GM12892 (cell line): ENCODE measurements at regions not wholly inside any gene's neighbourhood (a gene's known extent, or its start where the extent isn't known, plus 50 kb on each side); places are given as distances from the start of the nearest gene placed in this dataset.

Experiments
- DNase-seq: peaks from one replicate; pipeline ENCODE4 v3.0.0; 2011; ENCODE audit not compliant: insufficient read length
- FAIRE-seq: peaks from 2 replicates; lab custom pipeline; 2011; peaks lifted over from hg19 to GRCh38; lab: Jason Lieb, UNC
- POLR2A ChIP-seq: IDR thresholded peaks from 2 replicates; pipeline ENCODE4 v1.6.1; 2011; ENCODE audit warnings: low read depth, low read length, control low read depth
- POLR2AphosphoS5 ChIP-seq: IDR thresholded peaks from 2 replicates; pipeline ENCODE4 v1.6.1; 2011; ENCODE audit warnings: low read depth, low read length, control low read depth
- TAF1 ChIP-seq: IDR thresholded peaks from 2 replicates; pipeline ENCODE4 v1.6.1; 2011; ENCODE audit warnings: low read depth, mild to moderate bottlenecking, control low read depth, low read length, borderline replicate concordance

DNA sequence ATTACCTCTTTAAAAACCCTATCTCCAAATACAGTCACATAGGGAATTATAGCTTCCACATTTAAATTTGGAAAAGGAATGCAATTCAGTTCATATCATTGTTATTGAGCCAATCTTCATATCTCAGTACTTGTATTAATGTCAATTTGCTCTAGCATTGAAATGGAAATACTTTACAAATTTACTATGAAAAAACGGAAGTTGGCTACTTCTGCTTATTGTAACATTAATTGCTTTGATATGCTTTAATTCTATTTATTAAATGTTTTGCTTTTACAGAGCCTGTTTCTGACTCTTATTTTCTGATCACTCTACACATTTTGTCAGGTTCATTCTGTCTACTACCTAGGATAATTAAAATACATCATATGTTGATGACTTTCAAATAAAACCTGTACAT, 412.6 kb downstream of the KCNJ3 start:
- FAIRE-seq (no peak), DNase-seq (no peak)
- TF ChIP-seq TAF1 (no peak), POLR2A (no peak), POLR2AphosphoS5 (no peak)

- FAIRE-seq, result no peak
- no peak for DNase-seq
- TF ChIP-seq POLR2AphosphoS5 (no peak), POLR2A (no peak), TAF1 (no peak)
Measured at GRCh38 chr2:155109527-155109926, 411.0 kb downstream of the KCNJ3 start.

GRCh38 chr2:155100261-155100660, 401.8 kb downstream of the KCNJ3 start:
- FAIRE-seq (no peak), DNase-seq (no peak)
- TF ChIP-seq POLR2A, result no peak
- TF ChIP-seq POLR2AphosphoS5, result no peak
- TF ChIP-seq TAF1, result no peak

DNA sequence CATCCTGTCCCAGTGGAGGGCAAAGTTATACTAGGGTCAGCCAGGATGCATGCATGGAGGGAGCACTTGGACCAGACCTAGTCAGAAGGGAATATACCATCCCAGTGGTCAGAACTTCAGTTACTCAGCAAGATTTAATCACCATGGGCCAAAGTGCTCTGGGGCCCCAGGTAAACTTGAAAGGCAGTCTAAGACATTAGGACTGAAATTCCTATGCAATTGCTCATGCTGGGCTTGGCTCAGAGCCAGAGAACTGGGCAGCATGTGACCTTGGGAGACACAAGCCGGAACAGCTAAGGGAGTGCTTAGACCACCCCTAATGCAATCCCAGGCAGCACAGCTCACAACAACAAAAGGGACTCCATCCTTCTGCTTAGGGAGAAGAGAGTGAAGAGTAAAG, 401.3 kb downstream of the KCNJ3 start:
- DNase-seq (no peak), FAIRE-seq (no peak)
- TF ChIP-seq POLR2A (no peak), POLR2AphosphoS5 (no peak), TAF1 (no peak)

- TF ChIP-seq TAF1 (no peak), POLR2AphosphoS5 (no peak), POLR2A (no peak)
- FAIRE-seq (no peak), DNase-seq (no peak)
Measured at GRCh38 chr2:155095613-155096012, 397.1 kb downstream of the KCNJ3 start.

- DNase-seq, result no peak
- no peak for TF ChIP-seq TAF1
- TF ChIP-seq POLR2AphosphoS5, result no peak
- FAIRE-seq, result no peak
Measured at GRCh38 chr2:155080373-155080772, 381.9 kb downstream of the KCNJ3 start.

- TF ChIP-seq POLR2A (no peak), TAF1 (no peak), POLR2AphosphoS5 (no peak)
- no peak for FAIRE-seq
- DNase-seq, result no peak
Measured at GRCh38 chr2:155070489-155070888, 372.0 kb downstream of the KCNJ3 start.

DNA sequence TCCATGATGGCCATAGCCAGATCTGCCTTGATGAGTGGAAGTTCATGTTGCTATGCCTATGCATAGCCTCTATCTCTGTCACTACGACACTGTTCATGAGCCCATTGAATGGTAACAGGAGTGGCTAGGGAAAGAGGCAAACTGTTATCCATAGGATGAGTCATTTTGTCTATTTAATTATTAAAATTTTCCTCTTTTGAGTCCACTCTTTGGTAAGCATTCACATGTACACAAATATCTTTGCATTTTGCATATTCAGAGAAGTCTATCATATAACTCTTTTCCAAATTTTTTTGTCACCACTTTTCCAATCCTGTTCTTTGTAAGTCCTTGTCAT, 364.4 kb downstream of the KCNJ3 start:
- no peak for TF ChIP-seq POLR2A
- no peak for TF ChIP-seq POLR2AphosphoS5
- no peak for TF ChIP-seq TAF1
- DNase-seq (no peak), FAIRE-seq (no peak)

DNA sequence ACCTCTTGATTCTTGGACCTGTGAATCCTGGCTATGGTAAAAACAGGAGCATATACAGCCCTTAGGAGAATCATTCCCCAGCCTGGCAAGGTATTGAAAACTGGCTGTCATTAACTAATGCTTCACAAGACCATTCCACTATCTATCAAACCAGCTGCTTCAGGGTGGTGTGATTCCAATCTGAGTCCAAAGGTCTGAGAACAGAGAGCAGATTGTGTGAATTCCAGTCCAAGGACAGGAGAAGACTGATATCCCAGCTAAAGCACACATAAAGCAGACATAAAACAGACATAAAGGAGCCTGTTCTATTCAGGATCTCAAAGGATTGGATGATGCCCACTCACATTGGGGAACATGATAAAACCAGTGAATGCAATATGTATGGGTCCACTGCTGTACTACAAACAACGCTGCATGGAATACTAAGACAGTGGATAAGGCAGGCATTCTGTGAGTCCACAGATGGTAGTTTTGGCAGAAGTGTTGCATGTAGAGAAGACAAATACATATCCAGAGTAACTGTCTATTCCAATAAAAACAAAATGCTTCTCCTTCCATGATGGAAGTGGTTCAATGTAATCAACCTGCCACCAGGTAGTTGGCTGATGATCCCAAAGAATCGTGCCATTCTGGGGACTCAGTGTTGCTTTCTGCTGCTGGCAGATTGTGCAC, 363.9 kb downstream of the KCNJ3 start:
- TF ChIP-seq TAF1 (no peak), POLR2A (no peak), POLR2AphosphoS5 (no peak)
- FAIRE-seq, result no peak

GRCh38 chr2:155060896-155061295, 362.4 kb downstream of the KCNJ3 start:
- DNase-seq (no peak), FAIRE-seq (no peak)
- TF ChIP-seq POLR2A, result no peak
- no peak for TF ChIP-seq POLR2AphosphoS5
- no peak for TF ChIP-seq TAF1

More for the DNA sequence above, 363.9 kb downstream of the KCNJ3 start:
- DNase-seq, result no peak

- DNase-seq (no peak), FAIRE-seq (no peak)
Measured at GRCh38 chr2:155054712-155055111, 356.2 kb downstream of the KCNJ3 start.

GRCh38 chr2:155043097-155043496, 344.6 kb downstream of the KCNJ3 start:
- TF ChIP-seq TAF1 (no peak), POLR2AphosphoS5 (no peak), POLR2A (no peak)
- no peak for FAIRE-seq
- DNase-seq, result no peak

More at GRCh38 chr2:155054712-155055111, 356.2 kb downstream of the KCNJ3 start:
- no peak for TF ChIP-seq POLR2A
- TF ChIP-seq TAF1, result no peak
- TF ChIP-seq POLR2AphosphoS5, result no peak

GRCh38 chr2:155035308-155035707, 336.8 kb downstream of the KCNJ3 start:
- TF ChIP-seq TAF1, result no peak
- DNase-seq (no peak), FAIRE-seq (no peak)

GRCh38 chr2:155033652-155034051, 335.2 kb downstream of the KCNJ3 start:
- TF ChIP-seq TAF1, result no peak
- FAIRE-seq (no peak), DNase-seq (no peak)
